ENCODE measurements at regions not wholly inside any gene's neighbourhood (a gene's known extent, or its start where the extent isn't known, plus 50 kb on each side); places are given as distances from the start of the nearest gene placed in this dataset.

- TF ChIP-seq EP300 (conservative IDR thresholded peaks at IDR 0.05; ENCODE audit: poor library complexity, severe bottlenecking) (no peak), EZH2 (IDR thresholded peaks at IDR 0.05; ENCODE audit: borderline replicate concordance, insufficient read depth, low read length, poor library complexity, severe bottlenecking) (no peak), CTCF (IDR thresholded peaks at IDR 0.05; ENCODE audit: poor library complexity, severe bottlenecking) (no peak), RAD21 (conservative IDR thresholded peaks at IDR 0.05) (no peak), MXI1 (conservative IDR thresholded peaks at IDR 0.05; ENCODE audit: poor library complexity, severe bottlenecking) (no peak), TAF1 (IDR thresholded peaks at IDR 0.05; ENCODE audit: low read depth) (no peak), REST (IDR thresholded peaks at IDR 0.05; ENCODE audit: borderline replicate concordance) (no peak), SMC3 (conservative IDR thresholded peaks at IDR 0.05; ENCODE audit: poor library complexity) (no peak)
Observed at GRCh38 chr7:42734568-42734967, 177.3 kb downstream of the C7orf25 start.

Data from neural cell (in vitro differentiated cells).